ENCODE measurements at regions not wholly inside any gene's neighbourhood (a gene's known extent, or its start where the extent isn't known, plus 50 kb on each side); places are given as distances from the start of the nearest gene placed in this dataset.

DNA sequence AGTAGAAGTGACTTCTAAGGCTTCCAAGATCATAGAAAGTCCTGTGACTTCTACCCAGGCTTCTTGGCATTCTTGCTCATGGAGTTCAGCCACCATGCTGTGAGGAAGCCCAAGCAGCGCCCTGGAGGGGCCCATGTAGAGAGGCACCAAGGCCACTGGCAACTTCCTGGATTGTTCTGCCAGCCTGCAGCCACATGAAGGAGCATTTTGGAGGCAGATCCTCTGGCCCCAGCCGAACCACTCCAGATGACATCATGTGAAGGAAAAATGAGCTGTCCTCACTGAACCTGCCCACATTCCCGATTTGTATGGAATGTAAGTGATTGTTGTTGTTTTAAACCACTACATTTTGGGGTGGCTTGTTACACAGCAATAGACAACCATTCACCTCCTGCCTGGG lies 51.5 kb upstream of the MNX1 start:
- H3K36me3 Mint-ChIP-seq (ENCODE audit: low read depth, unreplicated experiment): no peaks in the 10 kb centered on the region
- H3K9me3 Mint-ChIP-seq (ENCODE audit: unreplicated experiment): peaks cover 5% of the 10 kb centered on the region
- no peak for TF ChIP-seq CTCF (IDR thresholded peaks at IDR 0.05; ENCODE audit: unreplicated experiment)
- DNase-seq (ENCODE audit: low spot score): no peak
- H3K4me3 Mint-ChIP-seq (ENCODE audit: unreplicated experiment): no peak overlapping the region
- H3K4me1 Mint-ChIP-seq (ENCODE audit: unreplicated experiment): no peaks in the 10 kb centered on the region
- no peak overlapping the region for H3K27ac Mint-ChIP-seq (ENCODE audit: unreplicated experiment)
- peaks cover under 1% of the 10 kb centered on the region for H3K27me3 Mint-ChIP-seq (ENCODE audit: unreplicated experiment)

GRCh38 chr7:157065046-157065445 lies 54.6 kb upstream of the MNX1 start:
- Mint-ChIP-seq H3K4me1 (ENCODE audit: unreplicated experiment) (no peaks in the 10 kb centered on the region), H3K36me3 (ENCODE audit: low read depth, unreplicated experiment) (no peaks in the 10 kb centered on the region), H3K27ac (ENCODE audit: unreplicated experiment) (no peak overlapping the region), H3K4me3 (ENCODE audit: unreplicated experiment) (no peak overlapping the region), H3K27me3 (ENCODE audit: unreplicated experiment) (peaks cover 3% of the 10 kb centered on the region), H3K9me3 (ENCODE audit: unreplicated experiment) (peaks cover 5% of the 10 kb centered on the region)
- DNase-seq (ENCODE audit: low spot score): no peak
- no peak for TF ChIP-seq CTCF (IDR thresholded peaks at IDR 0.05; ENCODE audit: unreplicated experiment)

DNA sequence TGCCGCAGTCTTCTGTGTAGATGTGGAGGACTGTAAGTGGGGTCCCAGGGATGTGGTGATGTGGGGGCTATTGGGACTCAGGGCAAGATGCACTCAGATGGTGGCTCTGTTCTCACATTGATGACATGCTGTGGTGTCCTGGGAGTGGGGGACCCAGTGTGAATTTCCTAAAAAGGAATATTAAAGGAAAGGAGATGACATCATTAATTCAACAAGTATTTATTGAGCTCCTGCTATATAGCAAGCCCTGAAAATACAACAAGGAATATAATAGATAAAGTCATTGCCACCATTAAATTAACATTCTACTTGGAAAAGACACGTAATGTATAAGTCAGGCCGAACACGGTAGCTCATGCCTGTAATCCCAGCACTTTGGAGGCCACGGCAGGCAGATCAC lies 61.9 kb upstream of the MNX1 start:
- Mint-ChIP-seq H3K4me3 (ENCODE audit: unreplicated experiment) (no peak overlapping the region), H3K4me1 (ENCODE audit: unreplicated experiment) (peaks cover 3% of the 10 kb centered on the region), H3K27ac (ENCODE audit: unreplicated experiment) (no peak overlapping the region), H3K27me3 (ENCODE audit: unreplicated experiment) (peaks cover 10% of the 10 kb centered on the region), H3K36me3 (ENCODE audit: low read depth, unreplicated experiment) (no peaks in the 10 kb centered on the region), H3K9me3 (ENCODE audit: unreplicated experiment) (no peaks in the 10 kb centered on the region)
- no peak for TF ChIP-seq CTCF (IDR thresholded peaks at IDR 0.05; ENCODE audit: unreplicated experiment)
- no peak for DNase-seq (ENCODE audit: low spot score)

DNA sequence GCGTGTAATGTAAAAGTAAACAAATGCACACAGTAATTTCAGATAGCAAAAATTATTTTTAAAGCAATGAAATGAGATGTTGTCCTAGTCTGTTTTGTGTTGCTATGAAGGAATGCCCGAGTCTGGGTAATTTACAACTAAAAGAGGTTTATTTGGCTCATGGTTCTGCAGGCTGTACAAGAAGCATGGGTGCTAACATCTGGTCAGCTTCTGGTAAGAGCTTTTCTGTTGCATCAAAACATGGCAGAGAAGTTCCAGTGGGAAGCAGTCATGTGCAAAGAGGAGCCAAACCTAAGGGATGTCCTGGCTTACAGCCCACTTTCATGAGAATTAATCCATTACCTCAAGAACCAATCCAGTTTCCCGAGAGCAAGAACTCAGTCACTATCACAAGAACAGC lies 62.9 kb upstream of the MNX1 start:
- DNase-seq (ENCODE audit: low spot score): no peak
- Mint-ChIP-seq H3K36me3 (ENCODE audit: low read depth, unreplicated experiment) (no peaks in the 10 kb centered on the region), H3K4me1 (ENCODE audit: unreplicated experiment) (peaks cover 6% of the 10 kb centered on the region), H3K27ac (ENCODE audit: unreplicated experiment) (no peak overlapping the region), H3K9me3 (ENCODE audit: unreplicated experiment) (no peaks in the 10 kb centered on the region), H3K27me3 (ENCODE audit: unreplicated experiment) (peaks cover 10% of the 10 kb centered on the region), H3K4me3 (ENCODE audit: unreplicated experiment) (no peak overlapping the region)
- no peak for TF ChIP-seq CTCF (IDR thresholded peaks at IDR 0.05; ENCODE audit: unreplicated experiment)

DNA sequence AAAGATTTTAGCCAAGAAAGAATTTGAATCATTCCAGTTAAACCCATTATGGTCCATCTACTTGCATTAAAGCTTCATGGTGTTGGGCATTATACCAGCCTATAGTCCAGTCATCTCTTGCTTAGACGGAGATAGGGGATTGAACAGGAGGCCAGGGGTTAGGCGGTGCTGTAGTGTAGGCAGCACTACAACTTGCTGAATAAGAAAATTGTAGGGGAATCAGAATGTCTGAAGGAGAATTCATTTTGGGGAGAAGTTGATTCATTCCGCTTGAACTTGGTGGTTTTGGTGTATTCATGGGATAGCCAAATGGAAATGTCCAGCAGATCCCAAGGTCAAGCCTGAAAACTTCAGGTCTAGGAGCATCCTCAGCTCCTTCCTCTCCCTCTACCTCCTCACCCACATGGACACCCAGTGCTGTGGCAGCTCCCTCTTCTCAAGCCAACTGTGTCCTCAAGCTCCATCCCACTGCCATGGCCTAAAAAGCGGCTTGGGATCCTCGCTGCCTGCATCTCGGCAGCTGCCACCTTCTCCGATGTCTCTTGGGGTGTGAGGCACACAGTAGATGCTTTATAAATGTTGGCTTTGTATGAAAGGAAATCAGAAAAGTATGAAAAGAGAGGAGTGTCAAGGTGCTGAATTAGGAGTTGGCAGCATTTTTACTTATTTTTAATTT lies 63.6 kb upstream of the MNX1 start:
- Mint-ChIP-seq H3K36me3 (ENCODE audit: low read depth, unreplicated experiment) (no peaks in the 10 kb centered on the region), H3K27me3 (ENCODE audit: unreplicated experiment) (peaks cover 10% of the 10 kb centered on the region), H3K4me1 (ENCODE audit: unreplicated experiment) (peaks cover 6% of the 10 kb centered on the region), H3K4me3 (ENCODE audit: unreplicated experiment) (no peak overlapping the region), H3K9me3 (ENCODE audit: unreplicated experiment) (no peaks in the 10 kb centered on the region), H3K27ac (ENCODE audit: unreplicated experiment) (no peak overlapping the region)
- no peak for DNase-seq (ENCODE audit: low spot score)
- no peak for TF ChIP-seq CTCF (IDR thresholded peaks at IDR 0.05; ENCODE audit: unreplicated experiment)

Data from endothelial cell (in vitro differentiated cells).